ENCODE measurements at regions not wholly inside any gene's neighbourhood (a gene's known extent, or its start where the extent isn't known, plus 50 kb on each side); places are given as distances from the start of the nearest gene placed in this dataset.

DNA sequence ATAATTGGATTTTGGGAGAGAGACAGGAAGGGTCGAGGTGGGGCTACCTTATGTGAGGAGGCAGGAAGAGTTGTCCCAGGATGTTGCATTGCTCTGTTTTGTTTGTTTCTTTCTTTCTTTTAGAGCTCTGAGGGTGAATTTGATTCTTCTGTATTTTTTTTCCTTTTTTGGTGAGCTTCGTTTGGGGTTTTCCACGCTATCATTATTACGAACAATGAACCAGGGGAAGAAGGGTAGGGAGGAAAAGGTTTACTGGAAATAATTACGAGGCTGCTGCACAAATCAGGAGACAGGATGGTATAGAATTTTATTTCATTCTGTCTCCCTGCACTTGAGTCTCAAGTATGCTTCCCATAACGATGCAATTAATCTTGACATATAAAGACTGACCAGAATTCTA lies 51.4 kb upstream of the ZNF516 start:
- no peak for TF ChIP-seq CREB5 (CRISPR knock-in tag; IDR thresholded peaks at IDR 0.05; ENCODE audit: low read depth)
- TF ChIP-seq ZFP30 (CRISPR knock-in tag; IDR thresholded peaks at IDR 0.05) = no peak
- TF ChIP-seq PPARA (CRISPR knock-in tag; IDR thresholded peaks at IDR 0.05; ENCODE audit: borderline replicate concordance) = no peak
- TF ChIP-seq TCF4 (CRISPR knock-in tag; IDR thresholded peaks at IDR 0.05; ENCODE audit: borderline replicate concordance) = no peak

All from SK-N-SH treated with all-trans-retinoic acid at 6 μM for 48 hours (cell line).